Astrocyte (in vitro differentiated cells and primary cell): ENCODE measurements at regions not wholly inside any gene's neighbourhood (a gene's known extent, or its start where the extent isn't known, plus 50 kb on each side); places are given as distances from the start of the nearest gene placed in this dataset.

Source experiments
- CTCF ChIP-seq: IDR thresholded peaks from 2 replicates; pipeline ENCODE4 v1.5.1; 2011; ENCODE audit warnings: low read depth, mild to moderate bottlenecking, inconsistent platforms, low read length, moderate library complexity; ENCODE audit not compliant: insufficient read depth
- EZH2 ChIP-seq: IDR thresholded peaks from 2 replicates; pipeline ENCODE4 v1.6.1; 2012; ENCODE audit warnings: mild to moderate bottlenecking, low read length, inconsistent platforms; ENCODE audit not compliant: insufficient read depth

GRCh38 chr2:128392207-128392606, 73.5 kb upstream of the HS6ST1 start:
- TF ChIP-seq CTCF (no peak), EZH2 (no peak)
